Stimulated activated CD8-positive, alpha-beta memory T cell treated with anti-CD3 and anti-CD28 coated beads, Interleukin-4, amount 100 ng/mL, for 24 hours (primary cell): ENCODE measurements at regions not wholly inside any gene's neighbourhood (a gene's known extent, or its start where the extent isn't known, plus 50 kb on each side); places are given as distances from the start of the nearest gene placed in this dataset.

Source experiments
- DNase-seq: peaks from one replicate; pipeline ENCODE4 v3.0.0-alpha.2; 2020; ENCODE audit warnings: low read depth

GRCh38 chr14:104277416-104278213, 139.2 kb downstream of the KIF26A start:
- DNase-seq, result no peak

DNA sequence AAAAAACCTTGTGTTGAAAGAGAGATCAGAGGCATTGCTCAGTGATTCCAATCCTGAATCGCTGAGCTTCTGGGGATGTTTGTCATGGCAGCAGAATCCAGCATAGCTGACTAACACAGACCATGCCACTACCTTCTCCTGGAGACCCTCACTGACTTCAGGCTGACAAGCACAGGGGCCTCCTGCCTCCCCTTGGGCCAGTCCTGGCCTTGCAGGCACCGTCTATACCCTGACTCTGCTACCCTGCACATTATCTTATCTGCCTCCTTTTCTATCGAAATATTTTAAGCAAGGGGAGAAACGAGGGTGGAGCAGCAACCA, 139.8 kb downstream of the KIF26A start:
- DNase-seq, result no peak

DNA sequence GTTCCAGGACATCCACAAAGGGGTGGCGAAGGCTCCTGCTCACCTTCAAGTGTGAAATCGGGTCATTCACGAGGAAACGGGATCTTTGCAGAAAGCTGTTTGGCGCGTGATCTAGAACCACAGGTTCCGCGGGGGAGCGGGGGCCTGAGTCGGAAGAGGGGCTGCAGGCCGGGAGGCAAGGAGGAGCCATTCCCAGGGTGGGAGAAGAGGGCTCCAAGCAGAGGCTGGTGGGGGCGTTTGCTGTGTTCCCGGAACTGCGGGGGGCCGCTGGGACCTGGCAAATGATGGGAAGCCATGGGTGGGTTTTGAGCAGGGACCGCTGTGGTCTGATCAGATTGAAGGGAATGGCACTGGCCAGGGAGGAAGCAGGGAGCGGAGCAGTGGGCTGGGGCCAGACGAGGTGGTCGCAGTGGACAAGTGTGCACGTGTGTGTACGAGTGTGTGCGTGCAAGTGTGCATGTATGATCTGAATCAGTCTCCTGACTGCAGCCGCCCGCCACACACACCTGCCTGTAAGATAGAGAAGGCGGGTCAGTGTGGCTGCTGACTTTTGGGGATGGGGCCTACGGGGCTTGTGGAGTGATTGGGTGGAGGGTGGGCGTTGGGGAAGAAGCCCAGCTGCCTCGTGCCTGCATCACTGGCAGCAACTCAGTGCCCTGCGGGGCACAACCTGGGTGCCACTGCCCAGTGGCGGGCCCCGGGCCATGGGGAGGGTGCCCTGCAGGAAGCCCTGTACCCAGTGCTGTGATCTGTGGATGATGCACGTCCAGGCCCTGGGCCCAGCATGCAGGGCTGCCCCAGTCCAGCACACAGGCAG, 141.9 kb downstream of the KIF26A start:
- DNase-seq, result no peak

GRCh38 chr14:104280902-104281767, 142.7 kb downstream of the KIF26A start:
- no peak for DNase-seq

DNA sequence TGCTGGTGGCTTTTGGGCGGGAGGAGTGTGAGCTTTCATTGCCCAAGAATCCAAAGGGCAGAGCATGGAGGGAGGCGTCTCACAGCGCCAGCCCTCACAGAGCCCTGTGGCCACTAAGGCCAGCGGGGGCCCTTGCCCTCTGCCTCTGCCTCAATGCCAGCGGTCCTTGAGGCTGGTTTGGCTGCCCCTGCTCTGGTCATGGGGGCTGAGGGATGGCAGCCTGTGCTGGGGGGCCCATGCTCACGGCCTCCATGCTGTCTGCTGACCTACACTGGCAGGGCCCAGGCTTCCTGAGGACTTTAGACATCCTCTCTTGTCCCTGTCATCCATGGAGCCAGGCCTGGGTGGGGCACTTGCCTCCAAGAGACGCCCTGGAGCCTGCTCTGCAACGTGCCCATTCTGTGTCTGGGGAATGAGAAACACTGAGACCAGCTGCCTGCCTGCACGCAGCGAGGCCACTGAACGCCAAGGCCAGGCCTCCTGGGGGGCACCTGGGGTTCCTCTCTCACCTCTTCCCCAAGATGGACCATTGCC, 143.4 kb downstream of the KIF26A start:
- no peak for DNase-seq

DNA sequence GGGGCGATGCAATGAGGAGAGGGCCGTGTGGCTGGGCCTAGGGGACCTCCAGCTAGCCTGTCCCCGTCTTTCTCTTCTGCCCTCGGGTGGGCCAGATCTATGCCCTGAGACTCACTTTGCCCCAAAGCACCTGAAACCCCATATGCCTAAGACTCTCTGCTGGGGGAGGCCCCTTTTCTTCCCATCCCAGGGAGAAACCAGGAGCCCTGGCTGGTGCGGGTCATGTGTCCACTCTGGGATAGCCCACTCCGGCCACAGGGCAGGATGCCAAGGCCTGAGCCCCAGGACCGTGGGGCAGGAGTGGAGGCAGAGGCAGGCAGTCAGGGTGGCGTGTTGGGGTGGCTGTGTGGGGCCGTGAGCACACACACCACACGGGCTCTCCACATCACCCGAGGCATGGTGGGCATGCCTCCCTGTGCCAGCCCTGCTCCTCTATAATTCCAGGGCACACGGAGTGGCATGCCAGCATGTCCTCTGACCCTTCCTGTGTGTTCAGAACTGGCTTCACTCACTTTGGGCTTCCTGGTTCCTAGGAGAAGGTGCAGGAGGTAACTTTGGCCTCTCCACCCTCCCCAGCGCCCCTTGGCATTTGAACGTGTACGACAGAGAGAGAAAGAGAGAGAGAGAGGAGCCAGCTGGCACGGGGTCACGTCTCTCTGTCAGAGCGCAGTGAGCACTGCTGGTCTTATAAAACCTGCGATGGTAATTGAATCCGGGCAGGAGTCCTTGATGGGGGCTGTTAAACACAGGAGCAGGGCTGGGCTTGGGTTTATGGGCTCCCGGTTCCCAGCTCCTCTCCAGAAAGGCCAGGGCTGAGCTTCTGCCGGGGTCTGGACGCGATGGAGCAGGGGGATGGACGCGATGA, 144.2 kb downstream of the KIF26A start:
- DNase-seq, result no peak

DNA sequence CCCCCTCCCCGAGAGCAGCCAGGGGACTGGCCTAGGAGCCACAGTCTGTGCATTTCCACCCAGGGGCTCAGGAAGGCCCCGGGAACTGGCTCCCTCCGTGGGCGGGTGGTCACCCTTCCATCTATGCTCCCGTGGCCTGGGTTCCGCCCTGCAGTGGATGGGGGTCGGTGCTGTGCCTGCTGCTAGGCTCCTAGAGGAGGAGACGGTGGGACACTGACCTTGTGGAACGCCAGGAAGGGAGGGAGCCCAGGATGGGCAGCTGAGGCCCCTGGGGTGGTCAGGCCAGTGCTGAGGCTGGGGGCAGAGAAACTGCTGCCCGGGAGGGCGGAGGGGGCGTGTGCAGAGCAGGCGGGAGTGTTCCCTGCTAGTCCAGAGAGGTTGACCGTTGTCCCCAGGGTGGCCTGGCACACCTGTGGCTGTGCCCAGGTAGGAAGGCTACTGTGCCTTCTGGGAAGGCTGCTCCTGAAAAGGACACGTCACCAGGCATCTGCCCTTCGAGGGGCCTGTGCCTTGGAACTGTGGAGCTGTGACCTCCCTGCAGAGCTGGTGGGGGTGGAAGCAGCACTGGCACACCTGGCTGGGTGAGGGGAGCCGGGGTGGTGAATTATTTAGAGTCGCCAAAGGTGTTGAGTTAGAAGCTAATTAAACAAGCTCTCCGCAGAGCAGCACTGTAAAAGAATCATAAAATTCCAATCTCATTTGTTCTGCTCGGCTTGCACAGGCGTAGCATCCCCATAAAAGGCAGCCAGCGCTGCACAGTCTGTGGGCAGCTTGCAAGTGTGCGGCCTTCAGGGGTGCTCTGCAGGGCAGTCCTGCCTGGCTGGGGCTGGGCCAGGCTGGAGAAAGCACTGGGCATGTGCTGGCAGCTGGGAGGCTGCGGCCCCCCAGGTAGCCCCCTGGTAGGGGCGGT, 145.1 kb downstream of the KIF26A start:
- no peak for DNase-seq

DNA sequence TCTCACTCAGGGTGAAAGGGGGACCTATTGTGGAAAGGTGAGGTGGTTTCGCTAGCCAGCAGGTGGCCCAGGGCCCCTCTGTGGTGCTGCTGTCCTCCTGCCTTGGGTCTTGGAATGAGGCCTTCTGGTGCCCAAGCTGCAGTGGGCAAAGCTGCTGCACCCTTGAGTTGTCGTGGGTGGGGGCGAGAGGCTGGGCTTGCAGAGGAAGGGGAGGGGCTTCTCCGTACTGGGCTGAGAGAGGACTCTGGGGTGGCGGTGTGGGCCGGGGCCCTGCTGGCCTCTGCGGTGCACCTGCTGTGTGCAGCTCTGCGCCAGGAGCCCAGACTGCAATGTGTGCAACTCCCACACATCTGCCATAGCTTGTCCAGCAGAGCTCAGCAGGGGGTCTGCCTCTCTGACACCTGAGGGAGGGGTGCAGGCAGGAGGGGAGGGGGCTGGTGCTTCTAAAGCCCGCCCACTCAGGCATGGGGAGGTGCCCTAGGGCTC, 145.8 kb downstream of the KIF26A start:
- DNase-seq, result no peak

DNA sequence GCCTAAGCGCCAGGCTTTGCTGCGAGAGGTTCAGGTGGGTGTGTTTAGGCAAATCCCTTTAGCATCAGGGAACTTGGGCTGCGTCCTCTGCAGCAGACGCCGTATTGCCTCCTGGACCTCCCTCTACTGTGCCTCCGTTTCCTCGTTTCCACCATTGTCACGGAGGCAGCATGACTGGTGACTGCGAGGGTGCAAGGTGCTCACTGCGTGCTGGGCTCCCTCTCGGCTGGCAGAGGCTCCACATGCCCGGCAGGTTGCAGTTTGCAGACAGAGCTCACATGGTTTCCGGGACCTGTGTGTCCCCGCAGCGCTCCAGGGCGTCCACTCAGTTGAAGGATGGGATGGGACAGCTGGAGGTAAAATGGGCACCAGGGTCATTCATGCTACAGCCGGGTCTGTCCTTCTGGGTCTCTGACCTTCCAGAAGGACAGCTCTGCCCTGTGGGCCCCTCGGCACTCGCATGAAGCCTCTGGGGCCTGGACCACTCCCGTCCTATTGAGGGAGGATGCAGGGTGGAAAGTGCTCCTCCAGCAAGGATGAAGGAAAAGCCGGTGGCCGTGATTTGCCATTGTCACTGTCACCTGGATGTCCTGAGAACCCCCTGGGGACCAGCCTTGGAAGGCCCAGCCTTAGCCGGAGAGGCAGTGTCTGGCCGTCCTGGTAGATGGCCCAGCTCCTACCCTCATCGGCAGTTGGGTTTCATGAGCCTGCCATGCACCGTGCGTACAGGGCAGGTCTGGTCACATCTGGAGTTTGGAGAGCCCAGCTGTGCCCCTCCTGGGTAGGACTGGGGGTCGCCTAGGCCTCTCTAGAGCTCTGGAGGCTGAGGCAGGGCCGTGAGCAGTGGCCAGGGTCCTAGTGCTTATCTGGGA, 146.5 kb downstream of the KIF26A start:
- DNase-seq, result no peak

DNA sequence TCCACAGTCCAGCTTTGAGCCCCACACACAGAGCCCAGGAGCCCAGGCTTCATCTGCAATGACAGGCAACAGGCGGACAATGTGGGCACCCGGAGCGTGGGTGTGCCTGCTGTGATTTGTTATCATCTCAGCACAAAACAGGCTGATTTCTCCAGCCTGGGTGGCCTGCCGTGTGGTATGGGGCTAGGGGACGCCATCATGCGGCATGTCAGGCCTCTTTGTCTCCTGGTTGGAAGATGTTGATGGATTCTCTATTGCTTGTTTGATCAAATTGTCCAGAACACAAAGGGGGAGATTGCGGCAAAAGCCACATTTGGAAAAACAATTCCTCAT, 147.1 kb downstream of the KIF26A start:
- DNase-seq, result no peak

DNA sequence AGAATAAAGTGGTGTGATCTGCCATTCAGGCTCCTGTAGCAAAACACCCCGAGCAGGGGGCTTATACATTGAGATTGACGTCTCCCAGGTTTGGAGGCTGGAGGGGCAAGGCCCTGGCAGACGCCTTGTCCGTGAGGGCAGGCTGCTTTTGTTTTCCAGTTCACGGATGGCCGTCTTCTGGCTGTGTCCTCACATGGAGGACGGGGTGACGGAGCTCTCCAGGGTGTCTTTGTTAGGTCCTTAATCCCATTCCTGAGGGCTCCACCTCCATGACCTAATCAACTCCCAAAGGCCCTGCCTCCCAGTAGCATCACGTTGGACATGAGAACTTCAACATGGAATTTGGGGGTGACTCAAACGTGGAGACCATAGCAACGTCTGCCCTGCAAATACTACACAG, 147.7 kb downstream of the KIF26A start:
- DNase-seq, result no peak

DNA sequence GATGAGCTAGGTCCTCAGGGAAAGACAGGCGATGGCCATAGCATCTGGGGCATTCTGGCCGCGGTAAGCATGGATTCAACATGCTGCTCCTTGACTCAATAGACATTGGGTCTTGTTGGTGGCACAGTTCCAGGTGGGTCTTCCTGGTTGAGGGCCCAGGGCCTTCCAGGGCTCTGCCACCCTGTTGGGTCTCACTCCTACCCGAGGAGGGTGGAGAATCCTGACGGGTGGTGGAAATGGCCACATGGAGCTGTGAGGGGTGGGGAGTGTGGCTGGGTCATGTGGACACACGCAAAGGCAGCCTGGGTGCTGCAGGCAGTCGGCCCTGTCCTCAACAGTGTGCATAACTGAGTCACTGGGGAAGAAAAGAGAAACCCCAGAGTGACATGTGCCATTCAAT, 148.1 kb downstream of the KIF26A start:
- no peak for DNase-seq

- no peak for DNase-seq
Observed at GRCh38 chr14:104287301-104288009, 149.1 kb downstream of the KIF26A start.

DNA sequence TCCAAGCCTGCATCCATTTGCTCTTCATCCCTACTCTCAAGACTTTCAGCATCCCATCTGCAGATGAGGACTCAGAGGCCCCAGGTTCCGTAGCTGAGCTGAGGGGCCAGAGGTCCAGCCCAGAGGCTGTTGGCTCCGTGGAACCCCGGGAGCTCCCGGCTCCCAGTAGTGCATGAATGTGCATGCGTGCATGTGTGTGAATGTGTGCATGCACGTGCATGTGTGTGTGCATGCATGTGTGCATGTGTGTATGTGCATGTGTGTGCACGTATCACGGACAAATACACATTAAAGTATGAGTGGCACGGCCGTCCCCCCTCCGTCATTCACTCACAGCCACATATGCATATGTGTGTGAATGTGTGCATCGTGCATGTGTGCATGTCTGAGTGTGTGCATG, 149.9 kb downstream of the KIF26A start:
- DNase-seq, result no peak

- no peak for DNase-seq
Observed at GRCh38 chr14:104289507-104289906, 151.1 kb downstream of the KIF26A start.

DNA sequence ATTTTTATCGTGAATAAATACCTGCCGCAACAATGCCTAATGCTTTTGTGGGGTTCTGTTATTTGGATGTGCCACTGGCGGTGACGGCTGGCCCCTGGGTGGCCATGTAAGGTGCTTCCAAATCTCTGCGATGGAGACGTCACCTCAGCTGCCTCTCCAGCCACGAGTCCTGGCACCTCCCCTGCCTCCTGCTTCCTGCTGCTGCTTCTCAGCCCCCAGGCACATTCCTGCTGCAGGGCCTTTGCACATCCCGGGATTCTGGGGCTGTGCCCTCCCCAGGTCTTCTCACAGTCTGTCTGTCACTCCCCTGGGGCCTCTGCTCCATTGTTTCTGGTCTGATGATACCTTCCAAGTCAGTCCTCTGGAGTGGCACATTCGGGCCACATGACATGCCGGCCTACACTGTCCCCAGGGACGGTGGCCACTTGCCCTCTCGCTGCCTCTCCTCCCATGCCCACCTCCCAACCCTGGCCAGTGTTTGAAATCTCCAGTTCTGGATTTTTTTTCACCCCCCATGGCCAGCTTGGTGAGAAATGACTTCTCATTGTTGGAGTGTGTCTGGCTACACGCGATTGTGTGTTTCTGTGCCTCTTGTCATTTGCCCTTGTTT, 151.8 kb downstream of the KIF26A start:
- no peak for DNase-seq

GRCh38 chr14:104290756-104291122, 152.4 kb downstream of the KIF26A start:
- no peak for DNase-seq
